NCI-H1436 (cell line): ENCODE measurements at regions not wholly inside any gene's neighbourhood (a gene's known extent, or its start where the extent isn't known, plus 50 kb on each side); places are given as distances from the start of the nearest gene placed in this dataset.
"Not testable (repeated sequence)": the region's sequence is repeated elsewhere in the genome, so short reads cannot be mapped to it uniquely, and the experiment has no call there.

ENCODE experiments used
- DNase-seq: peaks from one replicate; lab custom pipeline; 2025; lab: John Stamatoyannopoulos, UW

DNA sequence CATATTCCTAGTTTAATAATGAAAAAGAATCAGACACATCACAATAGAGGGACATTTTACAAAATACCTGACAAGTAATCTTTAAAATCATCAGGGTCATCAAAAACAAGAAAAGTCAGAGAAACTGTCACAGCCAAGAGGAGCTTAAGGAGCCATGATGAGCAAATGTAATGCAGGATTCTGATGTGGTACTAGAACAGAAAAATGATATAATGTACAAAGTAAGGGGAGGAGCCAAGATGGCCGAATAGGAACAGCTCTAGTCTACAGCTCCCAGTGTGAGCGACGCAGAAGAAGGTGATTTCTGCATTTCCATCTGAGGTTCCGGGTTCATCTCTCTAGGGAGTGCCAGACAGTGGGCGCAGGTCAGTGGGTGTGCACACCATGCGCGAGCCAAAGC, 198.0 kb upstream of the FAT3 start:
- DNase-seq = no peak

DNA sequence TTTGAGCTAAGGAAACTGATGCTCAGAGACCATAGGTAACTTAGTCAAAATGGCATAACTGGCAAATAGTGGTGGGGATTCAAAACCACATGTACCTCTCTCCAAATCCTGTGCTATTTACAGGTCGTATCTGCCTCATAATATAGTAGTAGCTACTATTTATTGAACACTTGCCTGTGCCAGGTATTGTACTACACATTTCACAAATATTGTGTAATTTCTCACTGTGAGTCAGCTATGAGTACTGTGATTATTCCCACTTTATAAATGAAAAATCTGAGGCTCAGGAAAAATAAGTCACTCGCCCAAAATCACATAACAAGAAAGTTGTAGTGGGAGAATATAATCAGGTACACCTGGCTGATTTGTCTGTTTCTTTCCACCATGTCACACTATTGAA, 199.8 kb upstream of the FAT3 start:
- DNase-seq = no peak

DNA sequence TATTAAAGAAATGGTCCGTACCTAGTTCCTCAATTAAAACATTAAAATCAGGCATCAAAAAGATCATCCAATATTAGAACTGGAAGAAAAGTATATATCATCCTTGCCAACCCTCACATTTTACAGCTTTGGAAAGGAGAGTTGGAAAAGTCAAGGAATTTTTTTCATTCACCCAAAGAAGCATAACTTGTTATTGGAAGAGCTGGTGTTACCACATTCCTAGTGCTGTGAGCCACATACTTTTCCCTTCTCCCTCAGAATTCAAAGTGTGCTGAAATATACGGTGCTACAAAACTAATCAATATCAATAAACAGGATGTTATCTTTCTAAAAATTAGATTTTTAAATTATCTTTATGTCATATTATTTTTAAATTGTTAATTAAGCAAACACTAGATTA, 202.1 kb upstream of the FAT3 start:
- DNase-seq = no peak

DNA sequence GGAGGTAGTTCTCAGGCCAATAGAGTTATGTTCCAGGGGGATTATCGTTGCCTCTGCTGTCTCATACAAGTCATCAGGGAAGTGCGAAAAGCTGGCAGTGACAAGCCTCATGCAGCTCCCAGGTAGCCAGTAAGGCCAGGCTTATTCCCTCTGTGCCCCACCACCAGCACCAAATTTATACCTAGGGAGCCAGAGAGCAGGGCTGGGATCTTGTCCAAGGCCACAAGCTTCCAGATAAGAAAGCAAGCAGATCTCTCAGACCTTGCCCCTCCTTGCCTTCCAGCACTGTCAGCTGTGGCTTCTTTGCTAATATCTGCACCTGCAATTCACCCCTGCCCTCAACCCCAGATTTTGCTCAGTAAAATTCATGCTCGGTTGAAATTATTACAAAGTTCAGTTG, 206.3 kb upstream of the FAT3 start:
- no peak for DNase-seq

DNA sequence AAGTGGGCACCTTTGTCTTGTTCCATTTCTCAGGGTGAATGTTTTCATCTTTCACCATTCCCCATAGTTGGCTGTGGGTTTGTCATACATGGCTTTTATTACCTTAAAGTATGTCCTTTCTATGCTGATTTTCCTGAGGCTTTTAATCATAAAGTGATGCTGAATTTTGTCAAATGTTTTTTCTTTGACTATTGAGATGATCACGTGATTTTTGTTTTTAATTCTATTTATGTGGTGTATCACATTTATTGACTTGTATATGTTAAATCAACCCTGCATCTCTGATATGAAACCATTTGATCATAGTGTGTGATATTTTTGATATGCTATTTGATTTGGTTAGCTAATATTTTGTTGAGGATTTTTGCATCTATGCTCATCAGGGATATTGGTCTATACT, 216.4 kb upstream of the FAT3 start:
- no peak for DNase-seq

DNA sequence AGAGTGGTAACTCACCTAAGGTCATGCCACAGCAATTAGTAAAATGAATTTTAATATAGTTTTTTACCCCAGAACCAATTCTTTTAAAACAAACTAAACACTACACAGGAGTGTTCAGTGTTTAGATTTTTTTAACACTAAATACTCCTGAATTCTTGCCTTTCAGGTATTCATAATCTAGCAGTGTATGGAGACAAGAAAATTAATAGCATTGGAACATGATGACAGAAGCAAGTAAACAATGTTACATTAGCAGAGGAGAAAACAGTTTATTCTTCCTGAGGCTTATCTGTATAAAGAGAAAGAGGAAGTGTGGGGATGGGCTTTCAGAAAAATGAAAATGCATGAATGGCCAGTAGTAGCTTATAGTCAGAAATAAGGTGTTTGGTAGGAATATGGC, 222.1 kb upstream of the FAT3 start:
- no peak for DNase-seq

DNA sequence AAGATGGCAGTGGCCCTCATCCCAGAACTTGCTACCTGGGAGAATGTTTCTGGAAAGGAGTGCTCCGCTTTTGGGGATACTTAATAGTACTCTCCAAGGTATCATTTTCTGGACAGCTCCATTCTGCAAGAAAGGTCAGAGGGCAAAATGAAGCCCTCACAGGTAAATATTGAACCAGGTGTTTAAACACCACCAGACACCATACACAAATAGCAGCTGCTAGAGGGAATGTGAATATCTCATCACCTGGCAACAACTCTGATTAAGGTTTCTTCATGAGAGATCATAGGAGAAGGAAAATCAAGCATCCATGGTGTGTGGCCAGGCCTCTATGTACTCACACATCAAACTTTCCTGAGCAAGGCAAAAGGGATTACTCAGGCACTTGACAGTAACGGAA, 226.1 kb upstream of the FAT3 start:
- no peak for DNase-seq

DNA sequence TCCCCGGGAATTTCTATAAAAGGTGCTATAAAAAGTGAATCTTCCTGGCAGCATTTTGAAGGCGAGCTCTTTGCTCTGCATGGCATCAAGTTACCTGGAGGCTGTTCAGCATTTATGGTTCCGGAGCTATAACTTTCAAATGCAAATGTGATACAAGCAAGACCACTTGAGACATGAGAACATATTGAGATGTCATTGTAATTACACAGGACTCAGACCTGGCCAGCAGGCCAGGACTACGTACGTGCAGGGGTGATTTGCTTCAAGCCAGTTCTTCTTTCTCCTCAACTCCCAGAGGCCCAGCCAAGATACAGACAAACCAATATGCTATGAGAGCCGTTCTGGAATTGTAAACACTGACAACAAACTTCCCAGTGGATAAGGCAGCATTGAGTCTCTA, 227.4 kb upstream of the FAT3 start:
- no peak for DNase-seq

DNA sequence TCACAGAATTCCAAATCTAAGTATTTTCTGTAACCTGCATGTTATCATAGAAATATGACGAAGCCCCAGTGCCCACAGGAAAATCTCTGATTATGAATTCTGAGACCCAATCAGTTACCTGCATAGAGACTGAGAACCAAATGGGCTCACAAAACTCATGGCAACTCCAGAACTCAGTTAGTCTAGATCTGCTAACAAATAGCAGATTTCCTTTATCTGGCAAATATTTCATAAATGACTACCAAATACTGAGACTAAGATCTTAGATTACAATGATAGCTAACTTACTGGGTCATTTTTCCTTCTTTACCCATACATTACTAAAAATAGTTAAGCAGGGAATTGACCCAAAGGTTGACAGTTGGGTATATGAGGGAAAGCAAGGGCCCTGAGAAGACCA, 228.1 kb upstream of the FAT3 start:
- DNase-seq = no peak

DNA sequence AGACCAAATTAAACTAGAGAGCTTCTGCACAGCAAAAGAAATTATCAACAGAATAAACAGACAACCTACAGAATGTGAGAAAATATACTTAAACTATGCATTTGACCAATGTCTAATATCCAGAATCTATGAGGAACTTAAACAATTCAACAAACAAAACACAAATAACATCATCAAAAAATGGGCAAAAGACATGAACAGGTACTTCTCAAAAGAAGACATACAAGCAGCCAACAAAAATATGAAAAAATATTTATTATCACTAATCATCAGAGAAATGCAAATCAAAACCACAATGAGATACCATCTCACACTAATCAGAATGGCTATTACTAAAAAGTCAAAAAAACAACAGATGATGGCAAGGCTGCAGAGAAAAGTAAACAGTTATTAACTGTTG, 236.2 kb upstream of the FAT3 start:
- not testable (repeated sequence) for DNase-seq

DNA sequence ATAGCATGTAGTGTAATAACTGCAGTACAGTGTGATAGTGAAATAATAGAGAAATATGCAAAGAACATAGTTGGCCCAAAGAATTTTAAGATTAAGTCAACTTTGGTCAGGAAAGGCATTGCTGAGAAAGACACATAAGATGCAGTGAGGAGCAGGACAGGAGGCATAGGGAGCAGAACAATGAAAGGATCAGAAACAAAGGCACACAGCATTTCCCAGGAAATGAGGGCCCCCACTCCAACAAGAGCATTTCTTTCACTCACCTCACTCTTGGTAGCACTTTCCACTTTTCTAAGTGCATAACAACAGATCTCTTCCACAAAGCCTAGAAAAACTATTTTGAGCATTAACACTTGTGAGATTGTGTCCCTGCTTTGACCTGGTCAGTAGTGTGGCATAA, 238.4 kb upstream of the FAT3 start:
- no peak for DNase-seq

DNA sequence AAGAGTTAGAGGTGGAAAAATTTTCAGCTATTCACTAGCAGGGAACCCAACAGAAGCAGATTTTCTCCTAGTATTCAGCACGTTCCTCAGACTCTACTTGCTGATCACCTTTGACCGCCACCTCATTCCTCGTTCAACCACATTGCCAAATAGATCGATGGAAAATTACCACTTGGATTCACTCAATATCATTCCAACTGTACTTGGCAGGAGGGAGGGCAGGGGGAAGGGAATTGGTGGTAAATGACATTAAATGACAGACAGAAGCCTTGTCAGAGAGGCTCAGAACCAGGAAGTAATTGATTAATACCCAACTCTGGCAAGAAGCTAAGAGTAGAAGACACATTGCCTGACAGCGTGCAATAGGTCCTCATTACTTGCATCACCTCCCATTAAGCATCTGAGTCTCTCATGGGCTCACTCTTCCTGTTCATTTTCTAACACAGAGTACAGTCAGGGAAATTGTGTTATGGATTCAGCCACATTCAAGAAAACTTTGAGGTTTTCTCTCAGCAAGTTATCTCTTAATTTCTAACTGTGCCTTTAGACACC, 240.5 kb upstream of the FAT3 start:
- no peak for DNase-seq

DNA sequence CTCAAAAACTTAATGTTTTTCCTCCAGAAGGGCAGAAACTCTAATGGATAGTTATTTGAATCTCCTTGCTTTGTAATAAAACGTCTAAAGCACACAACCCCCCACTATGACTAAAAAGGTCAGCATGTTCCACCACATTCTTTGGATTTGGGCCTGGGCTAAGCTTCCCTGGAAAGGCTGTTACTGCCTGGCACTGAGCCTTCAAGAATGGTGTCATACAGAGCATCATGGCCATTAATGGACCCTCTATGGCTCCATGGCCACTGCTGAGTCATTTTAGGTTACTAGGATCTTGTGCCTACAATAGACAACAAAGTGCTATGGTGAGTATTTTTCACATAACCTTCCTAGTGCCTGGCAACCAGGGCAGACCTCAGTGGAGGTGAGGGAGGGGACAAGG, 242.6 kb upstream of the FAT3 start:
- DNase-seq = no peak

DNA sequence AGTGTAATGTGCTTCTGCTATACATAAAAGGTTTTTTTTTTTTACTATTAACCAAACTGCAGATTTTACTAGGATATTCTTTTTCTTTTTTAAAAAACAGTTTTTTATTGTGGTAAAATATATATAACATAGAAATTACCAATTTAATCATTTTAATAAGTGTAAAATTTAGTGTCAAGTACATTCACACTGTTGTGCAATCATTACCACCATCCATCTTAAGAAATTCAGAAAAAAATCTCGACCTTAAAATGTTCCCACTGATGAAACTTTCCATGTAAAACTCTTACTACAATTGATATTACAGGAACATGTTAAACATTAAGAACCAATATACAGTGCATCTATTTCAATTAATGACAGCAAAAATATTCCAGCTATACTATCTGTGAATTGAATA, 244.8 kb upstream of the FAT3 start:
- DNase-seq = no peak

DNA sequence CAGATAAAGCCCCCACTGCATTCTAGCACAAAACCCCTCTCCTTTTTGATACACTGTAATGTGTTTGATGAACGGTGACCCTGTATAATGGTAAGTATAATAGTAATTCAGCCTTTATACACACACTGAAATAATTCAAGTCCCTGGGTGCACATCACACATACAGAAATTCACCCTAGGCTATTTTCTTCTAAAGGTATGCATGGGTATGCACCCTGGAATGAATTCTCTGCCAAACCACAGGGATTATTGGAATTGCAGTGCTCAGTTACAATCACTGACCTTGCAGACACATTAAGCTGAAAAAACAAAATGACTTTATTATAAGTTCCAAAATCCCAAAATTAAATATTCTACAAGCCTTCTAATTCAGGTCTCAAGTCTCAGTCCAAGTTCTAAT, 245.9 kb upstream of the FAT3 start:
- no peak for DNase-seq

DNA sequence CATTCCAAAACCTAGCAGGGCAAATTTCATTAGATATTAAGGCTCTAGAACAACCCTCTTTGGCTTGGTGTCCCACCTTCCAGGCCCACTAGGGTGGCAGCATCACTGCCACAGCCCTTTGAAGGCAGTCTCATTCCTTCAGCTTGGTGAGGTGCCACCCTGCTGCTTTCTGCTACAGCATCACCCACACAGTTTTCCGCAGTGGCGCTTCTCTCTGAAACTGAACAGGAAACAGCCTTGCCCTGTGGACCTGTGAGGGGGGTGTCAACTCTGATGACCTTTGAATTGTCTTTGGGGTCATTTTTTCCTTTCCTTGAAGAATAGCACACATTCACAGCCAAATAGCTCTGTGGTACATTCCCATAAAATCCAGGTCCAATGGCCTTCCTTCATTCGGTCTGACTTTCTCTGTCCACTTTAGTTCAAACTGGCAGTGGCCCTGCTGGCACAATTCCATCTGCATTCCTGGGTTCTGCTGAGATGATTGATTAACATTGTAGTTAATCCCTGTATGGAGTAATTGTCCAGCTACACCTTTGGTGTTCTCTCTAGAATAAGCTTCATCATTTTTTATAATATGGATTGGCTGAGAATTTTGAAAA, 251.9 kb upstream of the FAT3 start:
- DNase-seq = no peak

DNA sequence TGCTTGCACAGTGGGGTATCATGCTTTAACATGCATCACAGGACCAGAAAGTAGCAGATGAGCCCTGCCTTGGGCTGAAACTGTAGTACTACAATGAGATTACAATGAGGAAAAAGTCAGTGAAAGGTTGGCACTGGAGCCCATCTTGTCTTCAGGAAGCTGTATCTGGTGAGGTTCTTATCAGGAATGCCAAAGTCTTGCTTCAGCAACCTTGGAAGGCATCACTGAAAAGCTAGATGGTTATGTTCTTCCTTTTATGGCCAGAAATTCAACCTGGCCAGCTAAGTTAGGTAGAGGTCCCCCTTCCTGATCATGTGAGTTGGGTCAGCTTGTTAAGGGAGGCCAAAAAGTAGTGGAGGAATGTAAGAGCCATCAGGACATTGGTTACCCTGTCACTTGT, 254.0 kb upstream of the FAT3 start:
- no peak for DNase-seq

DNA sequence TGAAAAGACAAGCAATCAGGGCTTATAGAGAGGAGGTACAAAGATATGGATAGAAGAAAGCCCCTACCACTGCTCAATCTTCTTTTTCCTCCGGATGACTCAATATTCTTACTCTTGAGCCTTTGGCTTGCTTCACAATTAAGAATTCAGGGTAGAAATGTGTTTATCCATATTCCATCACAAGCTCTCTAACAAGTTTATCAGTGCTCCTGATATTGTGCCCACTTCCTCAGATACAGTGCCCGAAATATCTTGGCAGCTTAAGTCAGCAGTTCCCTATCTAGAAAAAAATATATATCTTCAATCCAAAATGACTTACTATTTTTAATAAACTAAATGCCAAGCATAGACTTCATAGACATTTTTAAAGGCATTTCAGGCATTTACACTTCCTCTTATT, 255.1 kb upstream of the FAT3 start:
- no peak for DNase-seq

DNA sequence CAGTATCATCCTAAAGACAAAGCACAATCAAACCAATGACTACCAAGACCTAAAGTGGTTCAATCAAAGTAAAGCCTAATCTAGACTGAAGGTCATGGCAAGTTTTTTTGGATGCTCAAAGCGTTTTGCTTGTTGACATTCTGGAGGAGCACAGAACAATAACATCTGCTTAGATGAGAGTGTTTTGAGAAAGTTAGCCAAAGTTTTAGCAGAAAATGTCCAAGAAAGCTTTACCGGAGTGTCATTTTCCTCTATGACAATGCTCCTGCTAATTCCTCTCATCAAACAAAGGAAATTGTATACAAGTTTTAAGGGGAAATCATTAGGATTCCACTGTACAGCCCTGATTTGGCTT, 256.9 kb upstream of the FAT3 start:
- DNase-seq = no peak

DNA sequence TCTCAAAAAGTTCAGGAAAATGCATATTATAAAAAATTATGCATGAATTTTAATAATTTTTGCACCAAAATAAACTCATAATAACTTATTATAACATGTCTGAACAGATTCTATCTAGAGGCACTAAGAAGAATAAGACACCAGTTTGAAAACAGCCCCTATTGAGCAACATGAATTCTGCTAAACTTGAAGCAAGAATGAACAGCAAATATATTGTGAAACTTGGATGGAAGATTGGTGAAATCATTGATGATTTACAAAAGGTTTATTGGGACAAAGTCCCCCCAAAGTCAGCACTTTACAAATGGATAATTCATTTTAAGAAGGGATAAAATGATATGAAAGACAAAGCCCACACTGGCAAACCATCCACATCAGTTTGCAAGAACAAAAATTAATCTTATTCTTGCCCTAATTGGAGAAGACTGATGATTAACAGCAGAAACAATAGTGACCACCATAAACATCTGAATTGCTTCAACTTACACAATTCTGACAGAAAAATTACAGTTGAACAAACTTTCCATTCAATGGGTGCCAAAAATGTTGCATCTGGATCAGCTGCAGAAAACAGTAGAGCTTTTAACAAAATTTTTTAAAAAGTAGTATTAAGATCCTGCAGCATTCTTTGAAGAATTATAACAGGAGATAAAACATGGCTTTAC, 257.5 kb upstream of the FAT3 start:
- DNase-seq = no peak

DNA sequence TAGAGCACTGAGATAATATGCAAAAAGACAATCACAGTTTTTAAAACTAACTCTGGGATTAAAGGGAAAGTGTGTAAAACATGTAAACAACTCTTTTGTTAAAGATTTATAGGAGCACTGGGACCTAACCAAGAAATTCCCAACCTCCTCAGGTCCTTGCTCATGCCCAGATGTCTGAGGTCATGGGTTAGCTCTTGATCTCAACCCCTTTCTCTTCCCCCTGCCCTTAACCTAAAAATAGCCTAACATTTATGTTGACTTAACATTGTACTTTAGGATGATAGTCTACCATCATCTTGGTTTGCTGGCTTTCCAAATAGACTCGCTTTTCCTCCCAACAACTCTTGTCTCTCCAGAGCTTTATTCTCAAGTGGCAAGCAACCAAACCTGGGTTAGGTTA, 258.2 kb upstream of the FAT3 start:
- DNase-seq = no peak

DNA sequence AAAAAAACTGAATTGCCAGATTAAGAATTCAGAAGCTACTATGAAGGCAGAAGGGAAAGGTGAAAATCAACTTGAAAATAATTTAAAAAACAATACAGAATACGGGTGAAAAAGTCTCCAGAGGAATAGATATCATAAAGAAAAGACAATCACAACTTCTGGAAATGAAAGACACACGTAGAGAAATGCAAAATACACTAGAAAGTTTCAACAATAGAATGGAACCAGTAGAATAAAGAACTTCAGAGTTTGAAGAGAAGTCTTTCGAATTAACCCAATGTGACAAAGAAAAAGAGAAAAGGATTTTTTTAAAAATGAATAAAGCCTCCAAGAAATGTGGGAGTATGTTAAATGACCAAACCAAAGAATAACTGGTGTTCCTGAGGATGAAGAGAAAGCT, 263.8 kb upstream of the FAT3 start:
- DNase-seq = no peak

DNA sequence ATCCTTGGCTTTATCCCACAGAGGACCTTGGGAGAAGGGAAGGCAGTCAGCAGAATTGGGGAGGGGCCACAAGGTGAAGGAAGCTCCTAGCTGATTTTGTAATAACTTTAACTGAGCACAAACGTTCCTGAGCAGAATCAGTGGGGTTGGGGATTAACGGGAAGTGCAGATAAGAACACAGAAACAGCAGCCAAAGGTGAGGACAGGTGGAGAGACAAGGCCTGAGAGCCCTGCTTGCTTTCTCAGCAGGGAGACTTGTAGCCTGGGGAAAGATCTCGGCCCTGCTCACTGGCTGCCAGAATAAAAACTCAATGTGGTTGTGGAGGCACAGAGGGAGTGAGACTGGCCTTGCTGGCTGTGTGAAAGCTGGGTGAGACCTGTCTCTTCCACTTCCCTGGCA, 265.2 kb upstream of the FAT3 start:
- DNase-seq = no peak

DNA sequence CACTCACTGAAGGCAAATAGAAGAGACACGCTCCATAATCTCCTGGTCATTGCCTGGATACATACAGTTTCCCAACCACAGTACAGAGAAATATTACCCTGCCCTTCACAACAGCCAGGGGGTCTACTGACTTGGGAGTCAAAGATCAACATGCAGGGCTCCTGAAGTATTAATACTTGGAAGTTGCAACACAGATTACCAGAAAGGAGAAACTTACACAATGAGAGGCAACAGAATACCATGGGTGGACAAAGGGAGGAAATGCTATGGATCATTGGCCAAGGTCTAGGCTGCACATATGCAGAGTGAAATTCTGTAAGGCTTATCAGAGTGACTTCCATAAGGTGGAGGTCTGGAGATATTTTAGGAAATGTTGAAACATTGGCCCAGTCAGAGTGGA, 267.9 kb upstream of the FAT3 start:
- no peak for DNase-seq
